Calu3 (cell line): ENCODE measurements at regions not wholly inside any gene's neighbourhood (a gene's known extent, or its start where the extent isn't known, plus 50 kb on each side); places are given as distances from the start of the nearest gene placed in this dataset.

Experiments used
- BruUV-seq: library from RNA; stranded (reverse); fragments of 400-500 nt; replicated peaks from 2 replicates; lab custom pipeline; 2021; lab: Mats Ljungman, UMichigan
- CTCF ChIA-PET: fragments of 300-600 bp; sonication (Branson Sonifier 250); formaldehyde crosslinking; loops from one replicate; lab custom pipeline; 2022; ENCODE audit warnings: antibody characterized with exemption; lab: Charles Lee
- DNase-seq: peaks from one replicate; pipeline ENCODE4 v3.0.0; 2022
- H3K27ac Mint-ChIP-seq: one replicate; pipeline ENCODE4 v1.8.0; 2022; ENCODE audit warnings: mixed read lengths; ENCODE audit not compliant: unreplicated experiment
- H3K27me3 Mint-ChIP-seq: one replicate; pipeline ENCODE4 v1.8.0; 2022; ENCODE audit warnings: mixed read lengths; ENCODE audit not compliant: unreplicated experiment
- H3K36me3 Mint-ChIP-seq: one replicate; pipeline ENCODE4 v1.8.0; 2022; ENCODE audit warnings: mild to moderate bottlenecking, moderate library complexity, mixed read lengths; ENCODE audit not compliant: insufficient read depth, unreplicated experiment
- H3K4me1 Mint-ChIP-seq: one replicate; pipeline ENCODE4 v1.8.0; 2022; ENCODE audit warnings: mild to moderate bottlenecking, low read depth, mixed read lengths; ENCODE audit not compliant: unreplicated experiment
- H3K4me3 Mint-ChIP-seq: one replicate; pipeline ENCODE4 v1.8.0; 2022; ENCODE audit warnings: mild to moderate bottlenecking, low read depth, moderate library complexity, mixed read lengths; ENCODE audit not compliant: unreplicated experiment
- H3K9me3 Mint-ChIP-seq: one replicate; pipeline ENCODE4 v1.8.0; 2022; ENCODE audit warnings: low read depth, mixed read lengths; ENCODE audit not compliant: unreplicated experiment
- intact Hi-C: fragments of 100-400 bp; cut with micrococcal nuclease; formaldehyde crosslinking; loops from one replicate; pipeline ENCODE4 v1.10.0; 2022; ENCODE audit not compliant: unreplicated experiment
- TF ChIP-seq, protein P1 (sequence below): fragments of 200-600 bp; IDR thresholded peaks from one replicate; pipeline ENCODE4 v1.8.0; 2022; ENCODE audit warnings: antibody characterized with exemption; ENCODE audit not compliant: unreplicated experiment

DNA sequence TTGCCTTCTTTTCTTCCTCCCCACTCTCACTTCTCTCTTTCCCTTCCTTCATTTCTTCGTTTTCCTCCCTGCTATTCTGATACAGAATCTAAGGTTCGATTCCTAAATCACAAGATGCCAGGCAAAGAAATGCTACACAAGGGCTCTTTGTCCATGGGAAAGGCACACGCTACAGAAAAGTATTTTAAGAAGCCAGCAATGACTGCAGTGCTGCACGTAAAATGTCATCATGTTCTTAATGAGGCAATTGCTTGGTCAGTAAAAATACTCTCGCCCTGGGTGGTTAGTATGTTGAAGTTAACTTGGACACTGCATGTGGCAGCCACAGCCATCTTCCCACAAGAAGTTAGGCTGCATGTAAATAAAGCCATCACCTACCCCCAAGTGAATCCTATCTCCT lies 178.4 kb downstream of the DHX15 start:
- no TSS peak for BruUV-seq

GRCh38 chr4:24405341-24405740 lies 179.0 kb downstream of the DHX15 start:
- H3K27me3 Mint-ChIP-seq: no peaks in the 10 kb centered on the region
- no peaks in the 10 kb centered on the region for H3K4me1 Mint-ChIP-seq
- H3K4me3 Mint-ChIP-seq: no peak overlapping the region
- BruUV-seq: no TSS peak
- intact Hi-C loops: no loop called here
- no peak overlapping the region for H3K27ac Mint-ChIP-seq
- no peak for DNase-seq
- H3K36me3 Mint-ChIP-seq: no peaks in the 10 kb centered on the region
- CTCF ChIA-PET: no interaction called here
- no peaks in the 10 kb centered on the region for H3K9me3 Mint-ChIP-seq
- TF ChIP-seq, protein P1, sequence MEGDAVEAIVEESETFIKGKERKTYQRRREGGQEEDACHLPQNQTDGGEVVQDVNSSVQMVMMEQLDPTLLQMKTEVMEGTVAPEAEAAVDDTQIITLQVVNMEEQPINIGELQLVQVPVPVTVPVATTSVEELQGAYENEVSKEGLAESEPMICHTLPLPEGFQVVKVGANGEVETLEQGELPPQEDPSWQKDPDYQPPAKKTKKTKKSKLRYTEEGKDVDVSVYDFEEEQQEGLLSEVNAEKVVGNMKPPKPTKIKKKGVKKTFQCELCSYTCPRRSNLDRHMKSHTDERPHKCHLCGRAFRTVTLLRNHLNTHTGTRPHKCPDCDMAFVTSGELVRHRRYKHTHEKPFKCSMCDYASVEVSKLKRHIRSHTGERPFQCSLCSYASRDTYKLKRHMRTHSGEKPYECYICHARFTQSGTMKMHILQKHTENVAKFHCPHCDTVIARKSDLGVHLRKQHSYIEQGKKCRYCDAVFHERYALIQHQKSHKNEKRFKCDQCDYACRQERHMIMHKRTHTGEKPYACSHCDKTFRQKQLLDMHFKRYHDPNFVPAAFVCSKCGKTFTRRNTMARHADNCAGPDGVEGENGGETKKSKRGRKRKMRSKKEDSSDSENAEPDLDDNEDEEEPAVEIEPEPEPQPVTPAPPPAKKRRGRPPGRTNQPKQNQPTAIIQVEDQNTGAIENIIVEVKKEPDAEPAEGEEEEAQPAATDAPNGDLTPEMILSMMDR: no peak

More for the DNA sequence above, 178.4 kb downstream of the DHX15 start:
- TF ChIP-seq, protein P1: no peak
- Mint-ChIP-seq H3K9me3 (no peaks in the 10 kb centered on the region), H3K36me3 (no peaks in the 10 kb centered on the region), H3K4me1 (no peaks in the 10 kb centered on the region), H3K27me3 (no peaks in the 10 kb centered on the region), H3K4me3 (no peak overlapping the region), H3K27ac (no peak overlapping the region)
- intact Hi-C loops: no loop called here
- no peak for DNase-seq
- CTCF ChIA-PET: no interaction called here

GRCh38 chr4:24404281-24404680 lies 180.1 kb downstream of the DHX15 start:
- H3K36me3 Mint-ChIP-seq: no peaks in the 10 kb centered on the region
- CTCF ChIA-PET: no interaction called here
- H3K9me3 Mint-ChIP-seq: no peaks in the 10 kb centered on the region

GRCh38 chr4:24403265-24403664 lies 181.1 kb downstream of the DHX15 start:
- H3K9me3 Mint-ChIP-seq: no peaks in the 10 kb centered on the region
- no peaks in the 10 kb centered on the region for H3K27me3 Mint-ChIP-seq
- CTCF ChIA-PET: no interaction called here
- H3K4me3 Mint-ChIP-seq: no peak overlapping the region
- H3K4me1 Mint-ChIP-seq: no peaks in the 10 kb centered on the region
- H3K27ac Mint-ChIP-seq: no peak overlapping the region
- no TSS peak for BruUV-seq
- intact Hi-C loops: no loop called here
- TF ChIP-seq, protein P1: no peak
- H3K36me3 Mint-ChIP-seq: no peaks in the 10 kb centered on the region
- no peak for DNase-seq

More at GRCh38 chr4:24404281-24404680, 180.1 kb downstream of the DHX15 start:
- Mint-ChIP-seq H3K27ac (no peak overlapping the region), H3K4me3 (no peak overlapping the region), H3K4me1 (no peaks in the 10 kb centered on the region), H3K27me3 (no peaks in the 10 kb centered on the region)
- no TSS peak for BruUV-seq
- intact Hi-C loops: no loop called here
- TF ChIP-seq, protein P1: no peak
- no peak for DNase-seq
